Activated CD8-positive, alpha-beta T cell treated with anti-CD3 and anti-CD28 coated beads, Interleukin-2, amount 10 ng/mL, durations not matched to agents 7 days and 5 days (primary cell): ENCODE measurements at regions not wholly inside any gene's neighbourhood (a gene's known extent, or its start where the extent isn't known, plus 50 kb on each side); places are given as distances from the start of the nearest gene placed in this dataset.
"Not testable (repeated sequence)": the region's sequence is repeated elsewhere in the genome, so short reads cannot be mapped to it uniquely, and the experiment has no call there.

Source experiments
- ATAC-seq: fragments of 150-1000 bp; cut with Tn5 transposase; one replicate; pipeline ENCODE4 v1.10.0; 2021; ENCODE audit warnings: moderate library complexity
- CTCF ChIA-PET: fragments of 350-600 bp; sonication (Branson Sonifier 250); formaldehyde crosslinking; loops from one replicate; lab custom pipeline; 2021; ENCODE audit warnings: antibody characterized with exemption; lab: Charles Lee
- POLR2A ChIA-PET: fragments of 350-600 bp; sonication (Branson Sonifier 250); formaldehyde crosslinking; loops from one replicate; lab custom pipeline; 2021; ENCODE audit warnings: antibody characterized with exemption; lab: Charles Lee
- DNase-seq: peaks from one replicate; pipeline ENCODE4 v3.0.0-alpha.2; 2020
- H3K27ac Mint-ChIP-seq: one replicate; pipeline ENCODE4 v1.8.0; 2021; ENCODE audit warnings: mild to moderate bottlenecking, mixed read lengths
- H3K27me3 Mint-ChIP-seq: one replicate; pipeline ENCODE4 v1.8.0; 2021; ENCODE audit warnings: low read depth, mixed read lengths
- H3K36me3 Mint-ChIP-seq: one replicate; pipeline ENCODE4 v1.8.0; 2021; ENCODE audit warnings: low read depth, mixed read lengths
- H3K4me1 Mint-ChIP-seq: one replicate; pipeline ENCODE4 v1.8.0; 2021; ENCODE audit warnings: low read depth, mixed read lengths
- H3K4me3 Mint-ChIP-seq: one replicate; pipeline ENCODE4 v1.8.0; 2021; ENCODE audit warnings: mild to moderate bottlenecking, mixed read lengths
- H3K9me3 Mint-ChIP-seq: one replicate; pipeline ENCODE4 v1.8.0; 2022; ENCODE audit warnings: mixed read lengths; ENCODE audit not compliant: insufficient read depth

DNA sequence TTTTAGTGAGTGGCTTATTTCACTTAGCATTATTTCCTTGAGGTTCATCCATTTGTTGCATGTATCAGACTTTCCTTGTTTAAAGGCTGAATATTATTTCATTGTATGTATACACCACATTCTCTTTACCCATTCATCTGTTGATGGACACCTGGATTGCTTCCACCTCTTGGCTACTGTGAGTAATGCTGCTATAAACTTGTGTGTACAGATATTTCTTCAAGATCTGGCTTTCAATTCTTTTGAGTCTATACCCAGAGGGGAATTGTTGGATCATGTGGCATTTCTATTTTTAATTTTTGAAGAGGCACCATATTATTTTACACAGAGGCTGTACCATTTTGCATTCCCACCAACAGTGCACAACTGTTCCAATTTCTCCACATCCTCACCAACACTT is 313.5 kb downstream of the RPLP1 start:
- Mint-ChIP-seq H3K4me3 (no peak overlapping the region), H3K9me3 (peaks cover 30% of the 10 kb centered on the region), H3K36me3 (peaks cover 39% of the 10 kb centered on the region), H3K4me1 (peaks cover 44% of the 10 kb centered on the region), H3K27ac (no peak overlapping the region), H3K27me3 (peaks cover 18% of the 10 kb centered on the region)
- ChIA-PET POLR2A (no interaction called here), CTCF (no interaction called here)
- DNase-seq (no peak), ATAC-seq (no peak)

DNA sequence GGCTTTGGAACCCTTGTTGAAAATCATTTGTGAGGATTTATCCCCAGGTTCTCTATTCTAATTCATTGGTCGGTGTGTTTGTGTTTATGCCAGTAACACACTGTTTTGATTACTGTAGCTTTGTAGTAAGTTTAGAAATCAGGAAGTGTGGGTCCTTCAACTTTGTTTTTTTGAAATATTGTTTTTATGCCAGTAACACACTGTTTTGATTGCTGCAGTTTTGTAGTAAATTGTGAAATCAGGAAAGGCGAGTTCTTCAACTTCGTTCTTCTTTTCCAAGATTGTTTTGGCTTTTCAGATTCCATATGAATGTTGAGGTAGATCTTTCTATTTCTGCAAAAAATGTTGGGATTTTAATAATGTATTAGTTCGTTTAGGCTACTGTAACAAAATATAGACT is 314.6 kb downstream of the RPLP1 start:
- no peak overlapping the region for H3K4me3 Mint-ChIP-seq
- peaks cover 34% of the 10 kb centered on the region for H3K4me1 Mint-ChIP-seq
- peaks cover 26% of the 10 kb centered on the region for H3K27me3 Mint-ChIP-seq
- DNase-seq, result no peak
- POLR2A ChIA-PET, result no interaction called here
- H3K9me3 Mint-ChIP-seq, result peaks cover 24% of the 10 kb centered on the region
- H3K36me3 Mint-ChIP-seq, result peaks cover 40% of the 10 kb centered on the region
- no peak for ATAC-seq
- CTCF ChIA-PET, result interaction anchor here (1.2 kb wide), 1 partner anchor 28 kb away, joined by 3 read pairs; no protein-coding TSS in a partner anchor
- H3K27ac Mint-ChIP-seq, result no peak overlapping the region

DNA sequence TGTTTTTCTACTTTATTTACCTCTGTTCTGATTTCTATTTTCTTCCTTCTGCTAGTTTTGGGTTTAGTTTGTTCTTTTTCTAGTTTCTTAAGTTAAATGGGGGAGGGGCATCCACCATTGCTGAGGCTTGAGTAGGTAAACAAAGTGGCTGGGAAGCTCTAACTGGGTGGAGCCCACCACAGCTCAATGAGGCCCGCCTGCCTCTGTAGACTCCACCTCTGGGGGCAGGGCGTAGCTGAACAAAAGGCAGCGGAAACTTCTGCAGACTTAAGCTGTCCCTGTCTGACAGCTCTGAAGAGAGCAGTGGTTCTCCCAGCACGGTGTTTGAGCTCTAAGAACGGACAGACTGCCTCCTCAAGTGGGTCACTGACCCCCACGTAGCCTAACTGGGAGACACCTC is 316.7 kb downstream of the RPLP1 start:
- Mint-ChIP-seq H3K4me1 (peaks cover 27% of the 10 kb centered on the region), H3K27me3 (peaks cover 29% of the 10 kb centered on the region)
- POLR2A ChIA-PET, result not testable (repeated sequence)

DNA sequence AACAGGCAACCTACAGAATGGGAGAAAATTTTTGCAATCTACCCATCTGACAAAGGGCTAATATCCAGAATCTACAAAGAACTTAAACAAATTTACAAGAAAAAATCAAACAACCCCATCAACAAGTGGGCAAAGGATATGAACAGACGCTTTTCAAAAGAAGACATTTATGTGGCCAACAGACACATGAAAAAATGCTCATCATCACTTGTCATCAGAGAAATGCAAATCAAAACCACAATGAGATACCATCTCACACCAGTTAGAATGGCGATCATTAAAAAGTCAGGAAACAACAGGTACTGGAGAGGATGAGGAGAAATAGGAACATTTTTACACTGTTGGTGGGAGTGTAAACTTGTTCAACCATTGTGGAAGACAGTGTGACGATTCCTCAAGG is 321.6 kb downstream of the RPLP1 start:
- CTCF ChIA-PET, DNase-seq, H3K4me3 Mint-ChIP-seq, H3K27ac Mint-ChIP-seq, POLR2A ChIA-PET, ATAC-seq: not testable (repeated sequence)
- H3K27me3 Mint-ChIP-seq, result peaks cover 40% of the 10 kb centered on the region
- peaks cover 12% of the 10 kb centered on the region for H3K9me3 Mint-ChIP-seq
- H3K36me3 Mint-ChIP-seq, result peaks cover 26% of the 10 kb centered on the region
- peaks cover 17% of the 10 kb centered on the region for H3K4me1 Mint-ChIP-seq

More for the DNA sequence above, 316.7 kb downstream of the RPLP1 start:
- not testable (repeated sequence) for DNase-seq, H3K4me3 Mint-ChIP-seq, H3K27ac Mint-ChIP-seq, ATAC-seq
- H3K36me3 Mint-ChIP-seq, result peaks cover 36% of the 10 kb centered on the region
- peaks cover 24% of the 10 kb centered on the region for H3K9me3 Mint-ChIP-seq
- CTCF ChIA-PET, result interaction anchor here (1.0 to 1.6 kb wide), 2 partner anchors 14 to 128 kb away, joined by 3 to 4 read pairs; no protein-coding TSS in a partner anchor

DNA sequence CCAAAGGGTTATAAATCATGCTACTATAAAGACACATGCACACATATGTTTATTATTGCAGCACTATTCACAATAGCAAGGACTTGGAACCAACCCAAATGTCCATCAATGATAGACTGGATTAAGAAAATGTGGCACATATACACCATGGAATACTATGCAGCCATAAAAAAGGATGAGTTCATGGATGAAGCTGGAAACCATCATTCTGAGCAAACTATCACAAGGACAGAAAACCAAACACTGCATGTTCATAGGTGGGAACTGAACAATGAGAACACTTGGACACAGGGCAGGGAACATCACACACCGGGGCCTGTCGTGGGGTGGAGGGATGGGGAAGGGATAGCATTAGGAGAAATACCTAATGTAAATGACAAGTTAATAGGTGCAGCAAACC is 322.1 kb downstream of the RPLP1 start:
- Mint-ChIP-seq H3K9me3 (peaks cover 11% of the 10 kb centered on the region), H3K27me3 (peaks cover 40% of the 10 kb centered on the region), H3K36me3 (peaks cover 23% of the 10 kb centered on the region), H3K4me1 (peaks cover 14% of the 10 kb centered on the region)
- POLR2A ChIA-PET, ATAC-seq, H3K27ac Mint-ChIP-seq, DNase-seq, CTCF ChIA-PET, H3K4me3 Mint-ChIP-seq: not testable (repeated sequence)

DNA sequence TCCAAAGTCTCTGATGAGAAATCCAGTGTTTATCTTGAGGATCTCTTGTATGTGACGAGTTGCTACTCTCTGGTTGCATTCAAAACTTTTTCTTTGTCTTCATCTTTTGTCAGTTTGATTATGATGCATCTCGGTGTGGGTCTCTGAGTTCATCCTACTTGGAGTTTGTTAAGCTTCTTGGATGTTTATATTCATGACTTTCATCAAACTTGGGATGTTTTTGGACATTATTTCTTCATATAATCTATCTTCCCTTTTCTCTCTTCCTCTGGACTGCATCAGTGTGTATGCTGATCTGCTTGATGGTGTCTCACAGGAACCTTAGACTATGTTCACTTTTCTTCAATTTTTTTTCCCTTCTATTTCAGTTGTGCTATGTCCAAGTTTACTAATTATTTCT is 320.4 kb downstream of the TLE3 start:
- DNase-seq, result no peak
- ATAC-seq, result no peak
- peaks cover 28% of the 10 kb centered on the region for H3K27me3 Mint-ChIP-seq
- POLR2A ChIA-PET, result no interaction called here
- H3K9me3 Mint-ChIP-seq, result peaks cover 11% of the 10 kb centered on the region
- no peak overlapping the region for H3K4me3 Mint-ChIP-seq
- CTCF ChIA-PET, result no interaction called here
- peaks cover 9% of the 10 kb centered on the region for H3K36me3 Mint-ChIP-seq
- peaks cover 23% of the 10 kb centered on the region for H3K4me1 Mint-ChIP-seq
- no peak overlapping the region for H3K27ac Mint-ChIP-seq

DNA sequence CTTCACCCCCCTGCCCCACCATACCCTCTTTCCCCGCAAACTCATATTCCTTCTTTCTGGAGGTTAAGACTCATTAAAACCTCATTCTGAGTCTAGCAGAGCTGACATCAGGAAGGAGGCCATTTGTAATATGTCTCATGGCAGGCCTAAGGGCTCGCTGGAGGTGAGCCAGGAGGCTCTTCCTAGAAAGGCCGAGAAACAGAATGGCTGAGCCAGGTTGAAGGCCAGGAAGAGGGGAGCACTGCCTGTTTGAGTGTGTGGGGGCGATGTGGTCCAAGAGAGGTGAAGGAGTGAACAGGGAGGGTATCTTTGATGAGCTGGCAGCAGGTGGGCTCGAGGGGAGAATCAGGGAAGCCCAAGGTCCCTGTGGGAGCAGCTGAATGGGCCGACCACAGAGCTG is 317.3 kb downstream of the TLE3 start:
- no peak overlapping the region for H3K4me3 Mint-ChIP-seq
- peaks cover 29% of the 10 kb centered on the region for H3K27me3 Mint-ChIP-seq
- H3K9me3 Mint-ChIP-seq, result peaks cover 11% of the 10 kb centered on the region
- ATAC-seq (no peak), DNase-seq (no peak)
- peaks cover 34% of the 10 kb centered on the region for H3K4me1 Mint-ChIP-seq
- H3K27ac Mint-ChIP-seq, result no peak overlapping the region
- POLR2A ChIA-PET, result no interaction called here
- H3K36me3 Mint-ChIP-seq, result peaks cover 4% of the 10 kb centered on the region
- CTCF ChIA-PET, result no interaction called here

DNA sequence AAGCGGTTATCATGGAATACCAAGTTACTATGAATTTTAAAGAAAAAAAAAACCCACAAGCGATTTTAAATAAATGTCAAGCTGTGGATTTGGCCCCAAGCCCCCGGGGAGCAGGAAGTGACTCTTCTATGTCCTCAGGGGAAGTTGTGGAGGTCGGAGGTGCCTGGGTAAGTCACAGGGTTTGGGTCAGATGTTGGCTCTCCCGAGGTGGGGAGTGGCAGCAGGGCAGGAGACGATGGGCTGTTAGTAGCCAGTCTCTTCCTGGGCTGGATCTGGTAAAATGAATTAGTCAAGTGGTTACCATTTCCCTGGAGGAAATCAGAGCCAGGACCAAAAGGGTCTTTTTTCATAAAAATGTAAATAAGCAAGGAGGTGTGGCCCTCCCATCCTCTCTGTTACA is 316.7 kb downstream of the TLE3 start:
- Mint-ChIP-seq H3K4me3 (no peak overlapping the region), H3K27ac (no peak overlapping the region), H3K4me1 (peaks cover 34% of the 10 kb centered on the region), H3K9me3 (peaks cover 11% of the 10 kb centered on the region), H3K36me3 (peaks cover 4% of the 10 kb centered on the region), H3K27me3 (peaks cover 29% of the 10 kb centered on the region)
- POLR2A ChIA-PET, result no interaction called here
- CTCF ChIA-PET, result interaction anchor here (0.6 kb wide), 1 partner anchor 48 kb away, joined by 3 read pairs; no protein-coding TSS in a partner anchor
- ATAC-seq (no peak), DNase-seq (peak; percentile 16)

DNA sequence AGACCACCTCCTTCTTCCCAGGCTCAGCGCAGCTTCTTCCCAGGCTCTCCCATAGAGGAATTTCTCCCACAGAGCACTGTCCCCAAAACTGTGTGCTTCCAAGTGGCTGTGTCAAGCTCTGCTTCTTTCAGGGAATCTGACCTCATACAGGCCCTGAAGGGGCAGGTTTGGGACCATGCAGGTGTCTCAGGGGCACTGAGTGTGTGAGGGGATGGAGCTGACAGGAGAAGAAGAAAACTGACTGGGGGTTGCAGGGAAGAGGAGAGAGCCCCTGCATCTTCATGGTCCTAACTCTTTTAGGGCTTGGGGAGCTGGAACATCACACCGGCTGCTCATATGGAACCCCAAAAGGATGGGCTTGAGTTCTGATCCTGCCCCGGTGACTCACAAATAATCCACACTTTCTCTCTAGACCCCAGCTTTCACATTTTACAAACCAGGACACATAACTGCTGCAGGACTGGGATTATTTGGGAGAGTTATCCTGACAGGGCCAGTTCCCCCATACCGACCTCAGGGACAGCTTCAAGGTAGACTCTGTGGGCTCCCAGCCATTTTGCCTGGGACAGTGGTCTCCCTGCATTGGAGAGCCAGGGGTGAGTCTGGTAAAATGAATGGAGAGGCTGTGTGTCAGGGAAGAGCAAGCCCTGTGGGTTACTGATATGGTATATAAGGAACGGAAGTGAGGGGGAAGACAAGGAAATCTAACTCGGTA is 316.1 kb downstream of the TLE3 start:
- Mint-ChIP-seq H3K27ac (peak overlapping the region; percentile 40), H3K36me3 (peaks cover 4% of the 10 kb centered on the region), H3K4me1 (peaks cover 34% of the 10 kb centered on the region), H3K9me3 (peaks cover 11% of the 10 kb centered on the region), H3K27me3 (peaks cover 26% of the 10 kb centered on the region), H3K4me3 (no peak overlapping the region)
- DNase-seq (peak; percentile 11), ATAC-seq (no peak)
- CTCF ChIA-PET, result interaction anchor here (0.6 to 1.5 kb wide), 4 partner anchors 11 to 48 kb away, joined by 3 to 5 read pairs (median 3); no protein-coding TSS in a partner anchor
- POLR2A ChIA-PET, result no interaction called here

DNA sequence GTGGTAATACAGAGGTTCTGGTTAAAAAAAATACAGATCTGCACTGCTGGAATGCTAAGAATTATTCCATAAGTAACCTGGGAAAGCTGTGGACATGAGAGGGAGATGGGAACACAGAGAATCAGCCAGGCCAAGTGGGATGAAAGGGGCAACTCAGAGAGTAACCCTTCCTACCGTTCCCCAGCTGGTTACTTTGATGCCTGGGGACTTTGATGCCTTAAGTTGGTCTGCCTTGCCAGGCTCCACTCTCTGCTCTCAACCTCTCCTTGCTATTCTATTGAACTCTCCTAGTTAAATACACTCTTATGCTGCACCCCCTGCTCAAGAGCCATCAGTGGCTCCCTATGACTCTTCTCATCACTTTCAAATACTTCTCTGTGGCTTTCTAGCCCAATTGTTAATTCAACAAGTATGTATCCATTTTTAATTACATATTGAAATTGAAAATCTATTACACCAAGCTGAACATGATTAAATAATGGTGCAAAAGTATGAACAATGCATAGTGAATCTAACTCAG is 315.5 kb downstream of the TLE3 start:
- H3K27me3 Mint-ChIP-seq, result peaks cover 28% of the 10 kb centered on the region
- peak overlapping the region; percentile 40 for H3K27ac Mint-ChIP-seq
- peaks cover 11% of the 10 kb centered on the region for H3K9me3 Mint-ChIP-seq
- peaks cover 4% of the 10 kb centered on the region for H3K36me3 Mint-ChIP-seq
- H3K4me3 Mint-ChIP-seq, result no peak overlapping the region
- DNase-seq, result peak; percentile 18
- no peak for ATAC-seq
- peaks cover 34% of the 10 kb centered on the region for H3K4me1 Mint-ChIP-seq
- CTCF ChIA-PET, result interaction anchor here (0.6 to 1.5 kb wide), 4 partner anchors 12 to 31 kb away, joined by 3 to 5 read pairs (median 3); no protein-coding TSS in a partner anchor
- POLR2A ChIA-PET, result no interaction called here

DNA sequence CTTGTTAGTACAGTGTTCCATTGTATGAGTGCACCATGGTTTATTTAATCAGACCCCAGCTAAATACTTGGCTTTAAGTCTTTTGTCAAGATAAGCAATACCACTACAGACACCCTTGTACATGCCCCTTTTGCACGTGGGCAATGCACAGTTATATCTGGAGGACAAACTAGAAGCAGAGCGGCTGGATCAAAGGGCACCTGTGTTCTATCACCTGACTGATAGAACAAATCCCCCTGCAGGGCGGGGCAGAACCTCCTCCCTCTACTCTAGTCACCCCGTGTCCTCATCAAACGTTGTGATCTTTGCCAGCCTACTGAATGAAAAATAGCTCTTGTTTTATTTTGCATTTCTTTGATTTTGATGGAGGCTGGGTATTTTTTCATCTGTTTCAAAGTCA is 314.9 kb downstream of the TLE3 start:
- ATAC-seq (peak; percentile 70), DNase-seq (peak; percentile 33)
- no peak overlapping the region for H3K27ac Mint-ChIP-seq
- peaks cover 5% of the 10 kb centered on the region for H3K9me3 Mint-ChIP-seq
- no peaks in the 10 kb centered on the region for H3K36me3 Mint-ChIP-seq
- CTCF ChIA-PET, result interaction anchor here (1.2 to 1.5 kb wide), 3 partner anchors 12 to 20 kb away, joined by 3 to 5 read pairs (median 3); no protein-coding TSS in a partner anchor
- peaks cover 21% of the 10 kb centered on the region for H3K27me3 Mint-ChIP-seq
- POLR2A ChIA-PET, result no interaction called here
- peaks cover 34% of the 10 kb centered on the region for H3K4me1 Mint-ChIP-seq
- H3K4me3 Mint-ChIP-seq, result no peak overlapping the region

DNA sequence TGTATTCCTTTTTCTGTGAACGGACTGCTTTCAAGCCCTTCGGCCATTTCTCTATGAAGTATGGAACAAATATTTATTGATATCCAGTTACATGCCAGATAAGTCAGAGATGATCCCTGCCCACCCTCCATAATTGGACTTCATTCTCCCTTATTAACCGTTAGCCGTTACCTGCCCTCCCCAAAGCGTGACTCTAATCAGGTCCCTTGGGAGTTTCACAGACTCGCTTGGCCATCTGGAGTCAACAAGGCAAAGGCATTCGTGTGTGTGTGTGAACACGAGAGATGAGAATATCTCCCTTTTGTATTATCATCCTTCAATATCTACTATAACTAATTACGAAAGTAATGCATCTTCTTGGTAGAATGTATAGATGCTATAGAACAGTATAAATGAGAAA is 314.5 kb downstream of the TLE3 start:
- DNase-seq (peak; percentile 7), ATAC-seq (no peak)
- Mint-ChIP-seq H3K27me3 (peaks cover 21% of the 10 kb centered on the region), H3K27ac (no peak overlapping the region), H3K9me3 (peaks cover under 1% of the 10 kb centered on the region), H3K4me1 (peaks cover 34% of the 10 kb centered on the region), H3K36me3 (no peaks in the 10 kb centered on the region), H3K4me3 (no peak overlapping the region)
- CTCF ChIA-PET, result interaction anchor here (1.3 kb wide), 1 partner anchor 20 kb away, joined by 3 read pairs; no protein-coding TSS in a partner anchor
- POLR2A ChIA-PET, result no interaction called here
